ENCODE measurements at regions not wholly inside any gene's neighbourhood (a gene's known extent, or its start where the extent isn't known, plus 50 kb on each side); places are given as distances from the start of the nearest gene placed in this dataset.

GRCh38 chr4:41877020-41877796 lies 58.0 kb upstream of the TMEM33 start:
- Histone ChIP-seq H3K4me2 (ENCODE audit: low read length) (no peak overlapping the region), H3K27ac (ENCODE audit: low read depth, low read length) (no peak overlapping the region), H3K9me3 (ENCODE audit: insufficient read depth, low read depth, low read length) (peaks cover 10% of the 10 kb centered on the region), H2AFZ (ENCODE audit: low read depth, low read length) (no peak overlapping the region), H3K79me2 (ENCODE audit: insufficient read depth, low read length) (no peaks in the 10 kb centered on the region), H3K4me1 (ENCODE audit: insufficient read depth, low read length) (no peaks in the 10 kb centered on the region), H3K9ac (ENCODE audit: low read length) (no peak overlapping the region), H4K20me1 (ENCODE audit: insufficient read depth, low read length) (no peaks in the 10 kb centered on the region), H3K27me3 (ENCODE audit: insufficient read depth, low read length) (peaks cover 92% of the 10 kb centered on the region), H3K4me3 (ENCODE audit: insufficient read depth, low read depth, low read length) (no peak overlapping the region), H3K36me3 (ENCODE audit: insufficient read depth, low read length) (no peaks in the 10 kb centered on the region)
- peaks cover 11% of the 10 kb centered on the region for H3K9me3 Mint-ChIP-seq (ENCODE audit: unreplicated experiment)
- DNase-seq (ENCODE audit: low read depth) (no peak), FAIRE-seq (no peak)
- no peaks in the 10 kb centered on the region for H3K36me3 Mint-ChIP-seq (ENCODE audit: low read depth, unreplicated experiment)
- peaks cover 86% of the 10 kb centered on the region for H3K27me3 Mint-ChIP-seq (ENCODE audit: low read depth, unreplicated experiment)
- no peaks in the 10 kb centered on the region for H3K4me1 Mint-ChIP-seq (ENCODE audit: low read depth, unreplicated experiment)
- H3K4me3 Mint-ChIP-seq (ENCODE audit: unreplicated experiment) = no peak overlapping the region
- TF ChIP-seq EZH2 (IDR thresholded peaks at IDR 0.05; ENCODE audit: insufficient read depth, low read length) = no peak
- no peak for TF ChIP-seq CTCF (IDR thresholded peaks at IDR 0.05; ENCODE audit: insufficient read depth, low read depth, low read length)
- no peak overlapping the region for H3K27ac Mint-ChIP-seq (ENCODE audit: unreplicated experiment)

- no peak overlapping the region for H3K9ac ChIP-seq (ENCODE audit: low read length)
- no peaks in the 10 kb centered on the region for H3K4me1 Mint-ChIP-seq (ENCODE audit: low read depth, unreplicated experiment)
- H4K20me1 ChIP-seq (ENCODE audit: insufficient read depth, low read length) = no peaks in the 10 kb centered on the region
- H3K4me2 ChIP-seq (ENCODE audit: low read length) = no peak overlapping the region
- H3K79me2 ChIP-seq (ENCODE audit: insufficient read depth, low read length) = no peaks in the 10 kb centered on the region
- peaks cover 95% of the 10 kb centered on the region for H3K27me3 Mint-ChIP-seq (ENCODE audit: low read depth, unreplicated experiment)
- H3K4me3 Mint-ChIP-seq (ENCODE audit: unreplicated experiment) = no peak overlapping the region
- H2AFZ ChIP-seq (ENCODE audit: low read depth, low read length) = no peak overlapping the region
- peaks cover 11% of the 10 kb centered on the region for H3K9me3 Mint-ChIP-seq (ENCODE audit: unreplicated experiment)
- FAIRE-seq = no peak
- no peaks in the 10 kb centered on the region for H3K36me3 Mint-ChIP-seq (ENCODE audit: low read depth, unreplicated experiment)
- H3K9me3 ChIP-seq (ENCODE audit: insufficient read depth, low read depth, low read length) = peaks cover 10% of the 10 kb centered on the region
- H3K4me3 ChIP-seq (ENCODE audit: insufficient read depth, low read depth, low read length) = no peak overlapping the region
- no peak overlapping the region for H3K27ac Mint-ChIP-seq (ENCODE audit: unreplicated experiment)
- H3K4me1 ChIP-seq (ENCODE audit: insufficient read depth, low read length) = no peaks in the 10 kb centered on the region
- H3K27ac ChIP-seq (ENCODE audit: low read depth, low read length) = no peak overlapping the region
- TF ChIP-seq EZH2 (IDR thresholded peaks at IDR 0.05; ENCODE audit: insufficient read depth, low read length) = no peak
- TF ChIP-seq CTCF (IDR thresholded peaks at IDR 0.05; ENCODE audit: insufficient read depth, low read depth, low read length) = no peak
- H3K27me3 ChIP-seq (ENCODE audit: insufficient read depth, low read length) = peaks cover 89% of the 10 kb centered on the region
- H3K36me3 ChIP-seq (ENCODE audit: insufficient read depth, low read length) = no peaks in the 10 kb centered on the region
- DNase-seq (ENCODE audit: low read depth) = no peak
Measured at GRCh38 chr4:41874873-41875272, 60.4 kb upstream of the TMEM33 start.

- H3K4me1 Mint-ChIP-seq (ENCODE audit: low read depth, unreplicated experiment) = no peaks in the 10 kb centered on the region
- H3K36me3 ChIP-seq (ENCODE audit: insufficient read depth, low read length) = no peaks in the 10 kb centered on the region
- FAIRE-seq (no peak), DNase-seq (ENCODE audit: low read depth) (no peak)
- no peak overlapping the region for H3K4me2 ChIP-seq (ENCODE audit: low read length)
- H4K20me1 ChIP-seq (ENCODE audit: insufficient read depth, low read length) = no peaks in the 10 kb centered on the region
- H3K9ac ChIP-seq (ENCODE audit: low read length) = no peak overlapping the region
- no peaks in the 10 kb centered on the region for H3K79me2 ChIP-seq (ENCODE audit: insufficient read depth, low read length)
- no peak overlapping the region for H3K27ac Mint-ChIP-seq (ENCODE audit: unreplicated experiment)
- peaks cover 95% of the 10 kb centered on the region for H3K27me3 Mint-ChIP-seq (ENCODE audit: low read depth, unreplicated experiment)
- no peak overlapping the region for H3K4me3 ChIP-seq (ENCODE audit: insufficient read depth, low read depth, low read length)
- no peak for TF ChIP-seq CTCF (IDR thresholded peaks at IDR 0.05; ENCODE audit: insufficient read depth, low read depth, low read length)
- TF ChIP-seq EZH2 (IDR thresholded peaks at IDR 0.05; ENCODE audit: insufficient read depth, low read length) = no peak
- no peak overlapping the region for H2AFZ ChIP-seq (ENCODE audit: low read depth, low read length)
- no peaks in the 10 kb centered on the region for H3K4me1 ChIP-seq (ENCODE audit: insufficient read depth, low read length)
- peaks cover 10% of the 10 kb centered on the region for H3K9me3 ChIP-seq (ENCODE audit: insufficient read depth, low read depth, low read length)
- no peak overlapping the region for H3K27ac ChIP-seq (ENCODE audit: low read depth, low read length)
- H3K4me3 Mint-ChIP-seq (ENCODE audit: unreplicated experiment) = no peak overlapping the region
- no peaks in the 10 kb centered on the region for H3K36me3 Mint-ChIP-seq (ENCODE audit: low read depth, unreplicated experiment)
- peaks cover 11% of the 10 kb centered on the region for H3K9me3 Mint-ChIP-seq (ENCODE audit: unreplicated experiment)
- H3K27me3 ChIP-seq (ENCODE audit: insufficient read depth, low read length) = peaks cover 86% of the 10 kb centered on the region
Measured at GRCh38 chr4:41874398-41874797, 60.8 kb upstream of the TMEM33 start.

Measured in astrocyte (in vitro differentiated cells and primary cell).